Sciatic nerve (tissue), 2 donors: ENCODE measurements at regions not wholly inside any gene's neighbourhood (a gene's known extent, or its start where the extent isn't known, plus 50 kb on each side); places are given as distances from the start of the nearest gene placed in this dataset.

Source experiments
- ATAC-seq: fragments of 200-7000 bp; cut with Tn5 transposase; one replicate; pipeline ENCODE4 v1.9.1; 2020; ENCODE audit warnings: mild to moderate bottlenecking, moderate library complexity
- DNase-seq: peaks from one replicate; pipeline ENCODE4 v3.0.0-alpha.2; 2020; ENCODE audit warnings: low spot score
- intact Hi-C: fragments of 100-400 bp; cut with DNase I; formaldehyde crosslinking; loops from one replicate; pipeline ENCODE4 v1.14.2; 2022
- donor health status: DM: no; HTN: no; CAD: no.
- donor health status: DM: no; HTN: no; CAD: no.

DNA sequence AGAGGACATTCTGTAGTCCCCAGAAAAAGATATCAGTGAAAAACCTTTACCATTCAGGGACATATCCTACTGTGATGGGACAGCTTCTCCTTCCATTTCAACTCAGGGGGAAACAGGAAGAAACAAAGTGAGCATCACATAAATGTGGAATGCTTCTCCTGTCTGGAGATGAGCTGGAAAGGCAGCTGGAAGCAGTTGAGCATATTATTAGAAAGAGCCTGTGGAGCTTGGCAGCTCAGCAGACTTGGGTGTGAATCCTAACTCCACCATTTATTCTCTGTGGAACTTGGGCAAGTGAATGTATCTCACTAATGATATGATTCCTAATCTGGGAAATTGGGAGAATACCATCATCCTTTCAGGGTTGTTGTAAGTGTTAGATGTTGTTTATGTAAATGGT lies 232.1 kb upstream of the F9 start:
- intact Hi-C loops = no loop called here
- DNase-seq (no peak), ATAC-seq (no peak)

DNA sequence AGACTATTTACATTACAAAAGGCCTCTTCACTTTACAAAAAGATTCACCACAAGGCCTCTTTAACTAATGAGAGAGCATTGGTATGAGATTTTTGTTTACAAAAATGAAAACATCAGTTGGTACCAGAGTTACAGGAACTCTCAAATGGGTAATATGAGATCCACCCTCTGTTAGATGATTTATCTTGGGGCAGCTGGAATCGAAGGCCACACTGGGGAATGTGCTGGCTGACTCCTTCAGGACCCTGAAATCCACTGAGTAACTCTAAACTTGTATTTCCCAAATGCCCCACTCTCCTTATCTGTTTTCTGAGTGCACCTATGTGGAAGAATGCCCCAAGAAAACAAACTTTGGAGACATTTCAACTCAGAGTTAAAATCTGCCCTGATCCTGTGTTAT lies 232.9 kb upstream of the F9 start:
- DNase-seq = no peak
- ATAC-seq = no peak
- intact Hi-C loops = no loop called here

DNA sequence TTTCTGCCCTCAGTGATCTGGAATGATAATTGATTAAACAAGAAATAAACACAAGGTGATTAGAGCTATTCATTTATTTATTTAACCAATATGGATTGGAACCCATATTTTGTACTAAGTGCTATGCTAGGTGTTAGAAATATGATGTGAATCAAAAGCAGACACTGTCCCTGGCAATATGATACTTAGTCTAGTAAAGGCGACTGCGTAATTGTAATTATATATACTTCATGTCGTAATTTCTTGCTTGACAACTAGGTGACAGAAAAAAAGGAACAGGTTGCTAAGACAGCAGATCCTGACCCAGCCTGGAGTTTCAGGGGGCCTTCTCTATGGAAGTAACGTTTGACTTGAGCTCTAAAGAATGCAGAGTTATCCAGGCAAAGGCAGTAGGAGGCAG lies 236.5 kb upstream of the F9 start:
- no peak for DNase-seq
- ATAC-seq = no peak
- intact Hi-C loops = no loop called here

DNA sequence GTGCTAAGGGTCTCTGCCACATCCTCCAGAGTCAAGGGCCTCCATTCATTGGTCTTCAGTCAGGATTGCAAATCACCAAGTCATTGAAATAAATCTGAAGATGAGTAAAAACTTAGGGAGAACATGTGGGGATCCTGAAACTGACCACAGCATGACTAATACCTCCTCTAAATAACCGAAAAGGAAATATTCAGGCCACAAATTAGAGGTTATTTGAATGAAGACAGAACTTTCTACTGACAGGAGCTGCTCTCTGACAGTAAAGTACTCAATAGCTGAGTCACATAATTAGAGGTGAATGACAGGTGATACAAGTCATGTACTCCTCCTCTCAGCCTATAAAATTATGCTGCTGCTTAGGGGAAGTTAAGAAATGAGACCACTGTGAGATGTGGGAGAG lies 240.2 kb upstream of the F9 start:
- DNase-seq = no peak
- ATAC-seq = no peak
- intact Hi-C loops = no loop called here

DNA sequence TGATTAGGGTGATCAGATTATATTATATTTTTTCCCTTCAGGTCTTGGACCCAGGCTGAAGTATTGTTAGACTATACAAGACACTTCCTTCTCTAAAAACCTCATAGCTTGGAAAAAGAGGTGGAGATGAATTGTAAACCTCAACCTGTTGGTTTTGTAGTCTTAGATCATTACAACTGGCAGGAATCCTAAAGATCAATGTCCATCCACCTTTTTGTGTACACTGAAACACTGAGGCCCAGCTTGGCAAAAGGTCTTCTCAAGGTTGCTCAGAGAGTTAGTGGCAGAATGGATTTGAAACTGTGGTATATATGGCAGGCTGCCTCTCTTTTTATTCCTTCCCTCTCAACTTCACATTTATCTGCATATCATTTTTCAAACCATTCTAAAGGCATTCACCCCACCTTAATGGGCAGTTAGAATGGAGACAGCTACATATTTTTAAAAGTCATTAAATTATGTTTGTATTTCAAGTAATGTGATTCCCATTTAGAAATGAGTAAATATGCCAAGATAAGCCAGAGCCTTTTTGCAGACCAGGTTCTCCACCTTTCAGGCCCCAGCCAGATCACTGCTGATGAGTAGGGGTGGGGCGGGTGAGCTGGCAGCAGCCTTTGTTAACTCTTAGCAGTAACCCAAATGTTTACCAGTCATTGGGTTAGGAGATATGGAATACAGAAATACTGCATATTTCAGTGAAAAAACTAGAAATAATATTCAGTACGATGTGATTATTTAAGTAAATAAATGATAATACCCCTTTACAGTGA lies 243.2 kb upstream of the F9 start:
- intact Hi-C loops = no loop called here
- ATAC-seq (no peak), DNase-seq (no peak)

DNA sequence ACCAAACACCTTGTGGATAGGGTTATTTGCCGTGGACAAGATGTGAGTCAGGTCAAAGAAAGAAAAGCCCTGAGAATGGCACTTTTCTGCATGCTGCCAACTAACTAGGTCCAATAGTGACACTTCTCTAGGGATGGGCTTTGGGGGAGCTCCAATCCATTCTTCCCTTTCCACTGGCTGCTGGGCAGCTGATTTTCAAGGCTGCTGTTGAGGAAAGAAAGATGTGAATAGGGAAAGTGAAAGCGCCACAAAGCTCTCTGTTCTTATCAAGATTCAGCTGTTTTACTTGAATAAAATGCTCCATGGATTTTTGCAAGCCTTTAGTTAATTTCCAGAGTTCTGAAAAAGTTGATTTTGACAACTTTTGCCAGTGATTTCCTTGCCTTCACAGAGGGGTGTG lies 244.2 kb upstream of the F9 start:
- intact Hi-C loops = no loop called here
- ATAC-seq (no peak), DNase-seq (no peak)

DNA sequence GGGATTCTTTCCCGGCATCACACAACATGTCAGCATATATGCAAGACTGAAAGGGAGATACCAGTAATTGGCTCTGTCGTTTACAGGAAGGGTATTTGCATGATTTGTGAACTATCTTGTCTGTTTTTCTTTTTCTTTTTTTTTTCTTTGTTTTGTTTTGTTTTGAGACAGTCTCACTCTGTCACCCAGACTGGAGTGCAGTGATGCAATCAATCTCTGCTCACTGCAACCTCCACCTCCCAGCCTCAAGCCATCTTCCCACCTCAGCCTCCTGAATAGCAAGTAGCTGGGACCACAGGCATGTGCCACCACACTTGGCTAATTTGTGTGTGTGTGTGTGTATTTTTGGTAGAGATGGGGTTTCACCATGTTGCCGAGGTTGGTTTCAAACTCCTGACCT lies 262.7 kb upstream of the F9 start:
- DNase-seq = no peak
- intact Hi-C loops = no loop called here
- no peak for ATAC-seq

DNA sequence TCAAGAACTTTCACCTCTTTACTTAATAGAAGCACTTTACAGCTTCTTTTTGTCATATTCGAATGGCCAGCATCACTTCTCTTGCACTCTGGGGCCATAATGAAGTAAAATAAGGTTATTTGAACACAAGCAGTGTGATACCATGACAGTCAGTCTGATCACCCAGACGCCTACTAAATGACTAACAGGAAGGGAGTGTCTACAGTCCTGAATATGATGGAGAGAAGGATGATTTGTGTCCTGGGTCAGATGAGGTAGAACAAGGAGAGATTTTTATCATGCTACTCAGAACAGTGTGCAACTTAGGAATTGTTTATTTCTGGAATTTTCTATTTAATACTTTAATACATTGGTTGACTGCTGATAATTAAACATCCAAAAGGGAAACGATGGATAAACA lies 284.2 kb upstream of the F9 start:
- no peak for DNase-seq
- ATAC-seq = no peak
- intact Hi-C loops = no loop called here

DNA sequence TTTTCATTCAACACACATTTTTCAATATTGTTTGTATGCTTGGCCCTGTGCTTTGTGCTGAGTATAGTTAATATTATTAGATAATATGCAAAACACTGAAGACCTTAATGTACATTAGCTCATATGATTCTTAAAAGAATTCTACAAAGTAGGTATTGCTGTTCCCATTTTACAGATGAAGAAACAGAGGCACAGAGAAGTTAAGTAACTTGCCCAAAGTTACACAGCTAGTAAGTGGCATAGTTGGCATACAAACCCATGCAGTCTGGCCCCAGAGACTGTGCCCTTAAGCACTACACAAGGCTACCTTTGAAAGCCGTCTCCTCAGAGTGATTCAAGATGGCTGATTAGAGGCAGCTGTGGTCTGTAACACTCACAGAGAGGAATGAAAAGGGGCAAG lies 293.4 kb upstream of the F9 start:
- intact Hi-C loops = no loop called here
- no peak for DNase-seq
- ATAC-seq = no peak

DNA sequence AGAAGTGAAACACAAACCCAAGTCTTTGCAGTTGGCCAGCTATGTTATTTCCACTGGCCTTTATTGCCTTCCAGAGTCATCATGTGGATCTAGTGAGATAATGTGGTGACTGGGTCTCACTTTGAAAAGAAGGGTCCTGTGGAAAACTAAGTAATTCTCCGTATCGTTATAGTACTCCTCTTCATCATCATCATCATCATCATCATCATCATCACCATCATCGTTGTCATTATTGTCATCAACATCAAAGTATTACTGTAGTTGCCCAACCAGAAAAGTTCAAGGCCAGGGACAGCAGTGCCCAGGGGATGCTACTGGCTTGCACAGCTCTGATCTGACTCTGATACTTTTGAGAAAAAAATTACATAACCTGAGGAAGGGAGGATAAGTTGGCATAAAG lies 295.6 kb upstream of the F9 start:
- intact Hi-C loops = no loop called here
- no peak for ATAC-seq
- DNase-seq = no peak

DNA sequence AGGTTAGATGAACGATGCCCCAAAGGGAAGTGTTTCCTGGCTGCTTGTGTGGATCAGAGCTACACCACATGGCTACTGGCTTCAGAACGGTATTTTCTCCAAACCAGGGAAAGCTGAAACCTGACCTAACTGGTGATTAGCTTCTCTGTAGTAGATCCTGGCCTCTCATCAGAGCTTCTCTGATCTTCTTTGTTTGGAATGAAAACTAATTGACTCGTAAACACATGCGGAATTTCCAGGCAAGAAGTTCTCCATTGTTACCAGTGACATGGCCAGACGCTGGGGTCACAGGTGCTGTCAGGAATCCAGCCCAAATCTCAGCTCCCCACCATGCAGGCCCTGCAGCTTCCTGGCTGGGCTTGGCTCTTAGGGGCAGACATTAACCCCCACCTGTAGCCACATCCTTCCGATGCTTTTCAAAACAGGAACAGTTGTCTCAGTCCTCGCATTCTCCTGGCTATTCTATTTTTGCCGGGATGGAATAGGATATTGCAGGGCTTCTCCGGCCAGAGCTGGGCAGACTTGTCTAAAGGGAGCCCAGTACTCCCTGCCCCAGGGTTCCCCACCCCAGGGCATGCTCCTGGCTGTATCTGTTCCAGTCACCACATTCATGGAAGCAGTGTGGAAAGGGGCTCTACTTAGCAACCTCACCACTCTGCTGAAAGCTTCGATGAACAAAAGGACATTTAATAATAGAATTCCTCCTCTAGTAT lies 305.4 kb upstream of the F9 start:
- intact Hi-C loops = no loop called here
- ATAC-seq = peak; percentile 38
- no peak for DNase-seq

DNA sequence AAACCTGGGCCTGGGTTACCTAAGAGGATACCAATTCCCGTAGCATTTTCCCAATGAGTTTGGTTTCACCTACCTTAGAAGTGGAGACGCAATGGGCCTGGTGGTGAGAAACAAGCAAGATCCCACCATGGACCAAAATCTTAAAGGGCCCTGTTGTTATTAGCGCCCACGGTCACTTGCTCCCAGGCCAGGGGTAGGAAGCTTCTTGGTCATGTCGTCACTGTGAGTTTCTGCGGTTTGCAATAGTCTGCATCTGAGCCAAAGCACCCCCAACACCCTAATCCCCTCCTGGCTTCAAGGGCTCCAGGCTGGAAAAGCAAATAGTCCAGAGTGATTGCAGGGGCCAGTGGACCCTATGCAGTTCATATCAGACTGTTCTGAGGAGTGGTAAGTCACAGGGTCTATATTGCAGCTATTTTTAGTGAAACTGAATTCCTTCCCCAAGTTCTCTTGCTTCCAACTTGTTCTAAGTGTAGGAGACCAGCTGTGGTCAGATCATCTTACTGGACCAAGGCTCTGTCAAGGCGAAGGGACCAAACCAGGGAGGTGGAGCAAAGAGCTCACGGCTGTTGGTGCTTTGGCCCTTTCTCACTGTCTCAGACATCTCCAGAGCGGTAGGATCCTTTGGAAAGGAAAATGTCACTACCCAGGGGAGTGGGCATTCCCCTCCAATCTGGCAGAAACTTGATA lies 307.9 kb upstream of the F9 start:
- ATAC-seq (no peak), DNase-seq (no peak)
- intact Hi-C loops = no loop called here

DNA sequence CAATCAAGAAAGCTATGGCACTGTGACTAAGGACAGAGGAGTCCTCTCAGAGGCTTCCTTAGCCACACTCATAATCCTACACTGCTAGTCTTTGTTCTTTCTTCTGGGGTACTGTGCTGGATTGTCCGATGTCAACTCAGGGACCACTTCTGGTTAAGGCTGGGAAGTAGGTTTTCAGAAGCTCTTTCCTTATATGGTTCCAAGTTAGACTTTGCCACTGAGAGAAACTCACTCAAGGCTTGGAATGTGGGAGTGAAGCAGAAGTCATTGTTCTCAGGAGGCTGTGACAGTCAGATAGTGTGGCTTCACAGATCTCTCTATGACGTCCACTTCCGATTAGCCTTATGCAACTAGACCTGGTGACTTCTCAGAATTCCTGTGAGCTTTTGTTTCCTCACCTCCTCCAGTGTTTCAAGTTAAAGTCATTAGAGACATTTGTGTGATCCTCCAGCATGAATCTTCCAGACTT lies 317.3 kb upstream of the F9 start:
- no peak for ATAC-seq
- intact Hi-C loops = no loop called here
- DNase-seq = no peak

DNA sequence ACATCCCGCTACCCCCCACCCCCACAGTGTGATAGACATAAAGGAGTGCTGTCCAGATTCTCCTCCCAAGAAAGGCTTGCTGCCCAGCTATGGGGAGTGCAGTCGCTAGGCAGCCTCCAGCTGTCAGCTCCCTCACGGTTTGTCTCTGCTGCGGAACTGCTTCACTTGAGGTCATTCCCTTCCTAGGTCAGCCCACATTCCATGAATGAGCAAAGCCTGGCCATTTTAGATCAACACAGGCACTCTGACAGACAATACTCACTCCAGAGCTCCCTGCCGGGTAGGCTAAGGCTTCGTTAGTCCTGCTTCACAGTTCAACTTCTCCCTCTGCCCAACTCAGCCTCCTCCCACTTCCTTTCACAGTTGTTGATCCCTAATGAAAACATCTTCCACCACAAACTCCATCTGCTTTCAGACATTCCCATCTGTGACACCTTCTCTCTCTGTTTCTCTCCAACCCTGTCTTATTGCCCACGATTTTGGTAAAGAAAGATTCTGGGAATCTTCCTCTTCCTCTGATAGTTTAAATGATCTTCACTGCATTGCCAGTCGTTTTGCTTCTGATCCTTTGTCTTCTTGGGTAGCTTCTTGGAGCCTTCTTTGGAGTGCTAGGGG lies 318.9 kb upstream of the F9 start:
- DNase-seq (no peak), ATAC-seq (no peak)
- intact Hi-C loops = no loop called here

DNA sequence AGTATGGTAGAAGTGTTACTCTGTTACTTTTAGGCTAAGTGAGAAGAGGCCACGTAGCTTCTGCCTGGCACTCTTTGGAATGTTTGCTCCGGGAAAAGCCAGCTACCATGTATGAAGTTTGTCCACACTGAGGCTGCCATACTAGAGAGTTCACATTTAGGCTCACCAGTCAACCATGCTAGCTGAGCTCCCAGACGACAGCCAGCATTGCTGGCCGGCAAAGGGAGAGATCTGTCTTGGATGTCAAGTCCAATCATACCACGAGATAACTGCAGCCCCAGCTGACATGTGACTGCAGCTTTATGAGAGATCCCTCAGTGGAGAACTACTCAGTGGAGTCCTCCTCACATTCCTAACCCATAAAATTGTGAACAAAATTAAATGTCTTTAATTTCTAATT lies 321.2 kb upstream of the F9 start:
- DNase-seq (no peak), ATAC-seq (no peak)
- intact Hi-C loops = no loop called here

DNA sequence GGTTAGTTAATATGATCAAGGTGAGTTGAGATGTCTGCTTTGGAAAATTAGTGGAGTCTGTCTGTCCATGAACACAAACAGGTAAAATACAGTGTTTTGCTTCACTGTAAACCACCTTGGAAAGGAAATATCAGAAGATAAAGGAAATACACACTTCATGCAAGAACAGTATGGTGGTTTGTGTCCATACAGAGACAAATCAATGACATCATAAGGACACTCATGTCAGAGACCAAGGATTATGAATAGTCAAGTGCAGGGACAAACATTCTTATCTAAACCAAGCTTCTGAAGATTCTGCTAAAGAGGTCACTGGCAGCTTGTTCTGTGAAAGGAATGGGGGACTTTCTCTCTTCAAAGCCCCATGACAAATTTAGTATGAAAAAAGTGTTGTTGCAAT lies 322.9 kb upstream of the F9 start:
- ATAC-seq (no peak), DNase-seq (no peak)
- intact Hi-C loops = no loop called here

DNA sequence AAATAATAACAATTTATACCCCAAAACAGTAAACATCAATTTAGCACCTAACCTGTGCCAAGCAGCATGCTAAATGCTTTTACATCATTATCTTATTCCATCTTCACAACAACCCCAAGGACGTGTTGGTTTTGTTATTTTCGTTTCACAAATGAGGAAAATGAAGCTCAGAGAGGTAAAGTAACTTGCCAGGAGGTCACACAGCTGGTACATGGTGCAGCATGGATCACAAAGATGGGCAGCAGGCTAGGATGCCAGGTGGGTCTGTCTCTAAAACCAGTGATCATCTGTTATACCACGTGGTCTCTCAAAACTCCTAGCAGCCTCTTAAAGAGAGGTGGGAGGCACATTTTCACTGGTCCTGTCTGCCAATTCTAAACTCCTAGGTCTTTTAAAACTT lies 323.6 kb upstream of the F9 start:
- ATAC-seq = no peak
- intact Hi-C loops = no loop called here

DNA sequence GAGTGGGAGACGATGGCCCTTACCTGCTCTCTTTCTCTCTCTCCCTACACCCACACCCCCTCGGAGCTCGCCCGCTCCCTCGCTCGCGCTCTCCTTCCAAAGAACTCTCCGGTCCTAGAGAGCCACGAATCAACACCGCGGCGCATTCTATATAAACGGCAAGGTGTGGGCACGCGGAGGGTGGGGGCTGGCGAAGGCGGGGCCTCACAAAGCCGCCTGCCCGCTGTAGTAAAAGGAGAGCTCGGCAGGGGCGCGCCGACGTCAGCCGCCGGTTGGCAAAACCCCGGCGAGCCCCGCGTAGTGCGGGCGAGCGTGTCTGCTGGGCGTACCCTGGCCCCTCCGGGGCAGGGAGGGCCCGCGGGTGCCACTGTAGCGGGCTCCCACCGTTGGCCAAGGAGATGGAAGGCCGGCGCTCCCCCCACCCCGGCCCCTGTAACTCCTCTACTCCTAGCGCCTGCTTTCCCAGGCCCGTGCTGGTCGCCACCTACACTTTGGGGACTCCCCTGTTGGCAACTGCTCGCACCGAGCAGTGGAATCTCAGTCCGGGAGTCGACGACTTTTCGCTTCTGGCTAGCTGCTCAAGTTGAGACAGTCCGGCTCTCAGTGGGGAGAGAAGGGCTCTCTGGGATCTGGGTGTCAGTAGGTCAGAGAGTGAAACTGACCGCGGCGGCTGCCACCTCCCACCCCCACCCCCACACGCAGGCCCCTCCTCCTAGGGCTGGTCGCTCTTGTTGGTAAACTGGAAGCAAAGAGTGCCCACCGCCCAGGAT lies 325.5 kb upstream of the F9 start:
- DNase-seq = peak; percentile 59
- peak; percentile 78 for ATAC-seq
- intact Hi-C loops = no loop called here

More for the DNA sequence above, 323.6 kb upstream of the F9 start:
- no peak for DNase-seq

DNA sequence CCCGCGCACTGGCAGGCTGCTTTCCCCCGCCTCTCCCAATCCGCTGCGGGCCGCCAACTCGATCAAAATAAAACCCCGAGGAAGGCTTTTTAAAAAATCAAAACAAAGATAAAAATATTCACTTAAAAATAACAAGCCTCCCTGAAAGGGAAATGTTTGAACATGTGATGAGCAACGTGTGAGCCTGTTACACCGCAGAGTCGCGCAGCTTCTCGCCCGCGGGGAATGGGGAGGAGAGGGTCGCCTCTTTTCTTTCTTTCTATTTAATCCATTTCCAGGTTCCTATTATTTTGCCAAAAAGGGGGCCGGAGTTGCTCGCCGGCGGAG lies 326.0 kb upstream of the F9 start:
- no peak for DNase-seq
- no peak for ATAC-seq
- intact Hi-C loops = no loop called here
